HG02884 (cell line): ENCODE measurements at regions not wholly inside any gene's neighbourhood (a gene's known extent, or its start where the extent isn't known, plus 50 kb on each side); places are given as distances from the start of the nearest gene placed in this dataset.

Experiments
- ATAC-seq: cut with Tn5 transposase; IDR thresholded peaks from one replicate; pipeline ENCODE4 v1.9.1; 2021; ENCODE audit warnings: mild to moderate bottlenecking, moderate library complexity; ENCODE audit not compliant: unreplicated experiment

DNA sequence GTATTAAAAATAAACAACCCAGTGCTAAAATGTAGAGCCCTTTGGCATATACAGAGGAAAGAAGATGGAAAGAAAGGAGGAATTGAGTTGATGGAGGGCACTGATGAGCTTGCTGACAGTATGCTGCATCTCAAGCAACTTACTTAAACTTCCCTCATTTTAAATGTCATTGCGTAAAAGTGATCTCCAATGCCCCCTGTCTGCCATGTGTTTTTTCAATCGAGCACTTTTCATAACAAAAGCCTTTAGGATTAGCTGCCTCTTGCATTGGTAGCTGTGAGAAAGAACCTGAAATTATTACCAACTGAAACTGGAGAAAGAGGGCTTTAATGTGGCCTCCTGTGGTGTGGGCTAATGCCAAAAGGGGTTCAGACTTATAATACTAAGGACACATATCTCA is 541.6 kb downstream of the SUCLA2 start:
- ATAC-seq, result no peak

DNA sequence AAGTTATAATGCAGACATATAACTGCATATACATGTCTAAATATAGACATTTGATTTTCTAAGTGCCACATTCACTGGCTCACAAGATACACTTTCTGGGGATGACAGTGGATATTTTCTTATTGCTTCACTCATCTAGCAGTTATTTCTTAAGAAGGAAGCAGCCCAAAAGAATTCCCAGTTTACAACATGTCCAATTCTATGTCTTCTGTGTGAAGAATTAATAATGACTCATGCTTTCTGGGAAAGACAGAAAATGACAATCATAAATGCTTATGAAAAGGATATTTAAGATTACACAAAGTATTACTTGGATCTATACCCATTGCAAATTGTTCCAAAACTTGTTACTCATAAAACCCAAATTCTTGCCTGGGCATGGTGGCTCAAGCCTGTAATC is 543.4 kb downstream of the SUCLA2 start:
- ATAC-seq, result no peak

DNA sequence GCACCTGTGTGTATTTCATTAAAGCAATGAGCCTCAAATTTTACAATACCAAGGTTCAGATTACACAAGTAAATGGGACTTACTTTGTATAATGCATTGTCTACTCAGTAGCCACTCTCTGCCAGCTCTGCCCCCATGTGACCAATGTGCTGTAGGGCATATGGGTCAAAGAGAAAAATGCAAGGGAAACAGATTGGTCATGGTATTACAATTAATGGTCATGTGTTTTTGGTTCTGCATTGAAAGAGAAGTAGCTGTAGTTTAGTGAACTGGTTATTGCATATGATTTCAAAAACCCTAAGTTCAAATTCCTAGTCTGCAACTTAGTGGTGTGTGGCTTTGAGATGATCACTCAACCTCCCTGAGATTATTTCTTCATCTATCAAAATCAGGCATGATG is 545.4 kb downstream of the SUCLA2 start:
- no peak for ATAC-seq

DNA sequence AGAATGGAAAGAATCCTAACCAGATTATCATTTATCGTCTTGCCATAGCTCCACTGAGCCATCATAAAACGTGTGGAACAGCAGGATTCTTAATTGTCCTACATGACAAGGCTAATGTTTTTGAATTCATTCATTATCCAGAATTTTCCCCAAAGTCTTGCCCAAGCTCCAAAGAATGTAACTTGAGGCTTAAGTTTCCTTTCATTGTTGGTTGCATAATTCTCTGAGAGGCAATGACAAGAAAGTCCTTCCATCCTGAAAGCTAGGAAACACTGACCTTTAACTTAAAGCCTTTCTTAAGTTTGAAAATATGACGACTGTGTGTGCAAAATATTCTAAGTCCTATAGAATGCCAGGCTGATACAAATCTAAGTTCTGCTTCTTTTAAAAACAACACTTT is 546.1 kb downstream of the SUCLA2 start:
- ATAC-seq, result no peak

DNA sequence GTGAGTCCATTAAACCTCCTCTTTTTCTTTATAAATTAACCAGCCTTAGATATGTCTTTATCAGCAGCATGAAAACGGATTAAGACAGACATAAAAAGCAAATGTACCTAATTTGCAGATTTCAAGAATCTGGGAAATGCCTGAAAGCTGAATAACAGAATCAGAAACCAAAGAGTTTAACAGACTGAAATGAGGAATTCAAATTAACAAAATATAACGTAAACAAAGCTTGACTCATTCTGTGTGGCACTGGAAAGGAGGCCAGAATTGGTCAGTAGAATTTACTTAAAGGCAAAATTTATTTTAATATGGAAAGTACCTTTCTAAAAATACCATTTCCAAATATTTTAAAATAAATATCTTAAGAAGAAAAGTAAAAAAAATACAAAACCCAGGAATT is 540.6 kb upstream of the HTR2A start:
- no peak for ATAC-seq

- ATAC-seq, result no peak
Measured at GRCh38 chr13:47433461-47434005, 536.7 kb upstream of the HTR2A start.

GRCh38 chr13:47426126-47426849 is 529.4 kb upstream of the HTR2A start:
- ATAC-seq, result no peak

- ATAC-seq, result no peak
Measured at GRCh38 chr13:47421525-47421924, 524.7 kb upstream of the HTR2A start.

- ATAC-seq, result no peak
Measured at GRCh38 chr13:47420568-47420967, 523.7 kb upstream of the HTR2A start.

GRCh38 chr13:47420020-47420419 is 523.2 kb upstream of the HTR2A start:
- no peak for ATAC-seq

DNA sequence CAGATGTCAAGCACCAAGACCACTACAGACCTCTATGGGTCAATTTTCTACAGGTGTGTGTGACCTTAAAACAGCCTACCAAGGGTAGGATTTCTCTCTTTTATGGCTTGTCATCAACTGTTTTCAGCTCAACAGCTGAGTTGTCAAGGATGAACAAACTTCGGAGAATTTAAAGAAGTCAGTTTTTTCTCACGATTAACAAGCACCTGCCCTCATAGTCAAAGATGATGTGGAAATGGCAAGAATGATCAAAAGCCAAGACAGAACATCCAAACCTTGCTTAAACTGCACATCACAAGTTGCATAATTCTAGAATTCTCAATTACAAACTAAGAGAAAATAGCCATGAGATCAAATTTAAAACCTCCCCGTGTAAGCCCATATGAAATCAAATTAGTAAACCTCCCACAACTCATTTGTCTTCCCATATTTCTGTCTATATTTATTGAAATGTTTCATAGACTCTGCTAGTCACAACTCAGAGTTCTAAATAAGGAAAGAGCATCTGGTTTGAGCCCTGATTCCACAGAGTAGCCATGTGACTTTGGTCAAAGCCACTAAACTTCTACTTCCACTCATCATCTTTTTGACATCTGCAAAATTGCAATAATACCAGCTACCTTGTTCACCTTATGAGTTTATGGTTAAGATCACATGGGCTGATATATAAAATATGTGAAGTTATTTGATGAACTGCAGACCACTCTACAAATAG is 521.5 kb upstream of the HTR2A start:
- ATAC-seq, result no peak

GRCh38 chr13:47417485-47417884 is 520.6 kb upstream of the HTR2A start:
- ATAC-seq, result no peak

DNA sequence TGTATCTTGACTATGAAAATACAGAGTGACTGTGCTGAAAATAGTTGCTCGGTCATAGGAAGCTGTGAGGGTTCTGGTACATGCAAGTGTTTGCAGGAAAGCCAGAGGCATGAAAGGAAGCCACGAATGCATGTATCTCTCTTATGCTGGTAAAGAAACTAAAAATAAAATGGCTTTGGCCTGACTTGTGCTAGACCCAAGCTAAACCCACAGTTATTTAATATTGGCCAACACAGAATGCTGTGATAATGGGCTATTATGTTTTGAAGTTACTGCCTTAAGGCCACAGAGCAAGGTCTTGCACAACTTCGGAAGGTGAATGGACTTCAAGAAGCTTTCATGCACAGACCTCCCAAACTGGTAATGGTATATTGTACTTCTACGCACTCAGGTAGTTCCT is 518.2 kb upstream of the HTR2A start:
- ATAC-seq, result no peak

DNA sequence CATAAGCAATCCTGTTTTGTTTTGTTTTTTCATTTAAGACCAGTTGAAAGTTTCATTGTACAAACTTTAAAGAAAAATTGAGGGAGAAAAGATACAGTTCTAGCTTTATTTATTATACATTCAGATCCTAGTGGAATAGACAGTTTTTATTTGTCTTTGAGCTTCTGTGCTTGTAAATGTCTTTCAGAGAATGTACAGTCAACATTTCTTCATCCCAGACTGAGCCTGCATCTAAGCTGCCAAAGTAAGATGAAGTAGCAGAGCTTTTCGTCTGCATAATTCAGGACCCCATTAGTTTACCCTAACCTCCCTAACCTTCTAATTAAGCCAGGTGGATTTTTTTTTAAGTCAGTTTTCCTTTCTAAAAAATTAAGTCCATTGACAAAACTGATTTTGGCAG is 516.7 kb upstream of the HTR2A start:
- ATAC-seq, result no peak

GRCh38 chr13:47413112-47413511 is 516.3 kb upstream of the HTR2A start:
- no peak for ATAC-seq

DNA sequence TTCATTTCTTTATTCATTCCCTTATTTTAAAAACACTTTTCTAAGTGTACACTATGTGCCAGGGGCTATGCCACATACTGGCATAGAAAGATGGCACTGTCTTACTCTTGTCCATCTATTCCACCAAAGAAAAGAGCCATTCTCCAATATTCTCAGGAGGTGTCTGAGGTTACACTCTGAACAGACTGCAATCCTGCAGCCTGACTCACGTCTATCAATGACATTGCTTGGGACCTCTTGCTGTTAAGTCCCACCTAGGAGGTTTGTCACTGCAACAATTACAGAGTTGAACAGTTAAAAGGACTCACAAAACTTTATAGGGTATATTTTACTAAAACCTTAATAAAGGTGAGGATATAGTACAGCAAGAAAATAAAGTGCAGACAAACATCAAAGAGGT is 512.9 kb upstream of the HTR2A start:
- no peak for ATAC-seq

- no peak for ATAC-seq
Measured at GRCh38 chr13:47408546-47409319, 511.9 kb upstream of the HTR2A start.

GRCh38 chr13:47407808-47408207 is 511.0 kb upstream of the HTR2A start:
- ATAC-seq, result no peak

GRCh38 chr13:47399599-47399998 is 502.7 kb upstream of the HTR2A start:
- no peak for ATAC-seq

DNA sequence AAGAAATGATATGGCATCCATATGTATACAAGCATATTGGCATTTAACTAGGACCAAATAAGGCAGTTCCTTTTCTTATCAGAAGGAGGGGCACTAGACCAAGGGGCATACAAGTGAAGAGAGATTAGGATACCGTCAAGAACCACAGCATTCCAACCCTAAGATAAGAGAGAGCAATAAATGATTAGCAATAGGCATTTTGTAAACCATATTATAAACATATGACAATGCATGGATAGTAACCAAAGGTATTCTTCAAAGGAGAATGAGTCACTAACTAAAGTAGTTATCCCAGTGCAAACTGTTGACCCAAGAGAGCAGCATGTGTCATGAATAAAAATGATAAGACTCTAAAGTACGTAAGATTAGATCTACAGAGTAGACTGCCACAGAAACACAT is 500.9 kb upstream of the HTR2A start:
- ATAC-seq, result no peak

GRCh38 chr13:47396915-47397314 is 500.1 kb upstream of the HTR2A start:
- no peak for ATAC-seq

DNA sequence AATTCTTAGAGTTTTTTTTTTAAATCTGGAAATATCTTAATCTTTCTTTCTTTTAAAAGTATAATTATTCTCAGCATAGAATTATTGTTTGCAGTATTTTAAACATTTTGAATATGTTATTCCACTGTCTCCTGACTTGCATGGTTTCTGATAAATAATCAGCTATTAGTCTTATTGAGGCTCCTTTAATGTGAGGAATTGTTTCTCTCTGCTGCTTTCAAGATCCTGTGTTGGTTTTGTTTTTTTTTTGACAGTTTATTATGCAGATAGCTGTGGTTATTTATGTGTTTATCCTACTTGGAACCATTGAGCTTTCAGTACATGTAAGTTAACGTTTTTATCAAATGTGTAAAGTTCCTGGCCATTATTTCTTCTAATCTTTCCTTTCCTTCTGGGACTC is 477.9 kb upstream of the HTR2A start:
- ATAC-seq, result no peak
